GM10266 (cell line): ENCODE measurements at regions not wholly inside any gene's neighbourhood (a gene's known extent, or its start where the extent isn't known, plus 50 kb on each side); places are given as distances from the start of the nearest gene placed in this dataset.

Source experiments
- DNase-seq: peaks from one replicate; pipeline ENCODE4 v3.0.0; 2012; ENCODE audit errors: extremely low spot score
- TF ChIP-seq, protein P1 (sequence below): IDR thresholded peaks from 2 replicates; pipeline ENCODE4 v1.5.1; 2012; ENCODE audit warnings: mild to moderate bottlenecking, low read depth; ENCODE audit not compliant: control insufficient read depth, insufficient read depth; ENCODE audit errors: missing control alignments

GRCh38 chr3:124126436-124127023 lies 134.6 kb upstream of the ROPN1 start:
- no peak for DNase-seq
- TF ChIP-seq, protein P1, sequence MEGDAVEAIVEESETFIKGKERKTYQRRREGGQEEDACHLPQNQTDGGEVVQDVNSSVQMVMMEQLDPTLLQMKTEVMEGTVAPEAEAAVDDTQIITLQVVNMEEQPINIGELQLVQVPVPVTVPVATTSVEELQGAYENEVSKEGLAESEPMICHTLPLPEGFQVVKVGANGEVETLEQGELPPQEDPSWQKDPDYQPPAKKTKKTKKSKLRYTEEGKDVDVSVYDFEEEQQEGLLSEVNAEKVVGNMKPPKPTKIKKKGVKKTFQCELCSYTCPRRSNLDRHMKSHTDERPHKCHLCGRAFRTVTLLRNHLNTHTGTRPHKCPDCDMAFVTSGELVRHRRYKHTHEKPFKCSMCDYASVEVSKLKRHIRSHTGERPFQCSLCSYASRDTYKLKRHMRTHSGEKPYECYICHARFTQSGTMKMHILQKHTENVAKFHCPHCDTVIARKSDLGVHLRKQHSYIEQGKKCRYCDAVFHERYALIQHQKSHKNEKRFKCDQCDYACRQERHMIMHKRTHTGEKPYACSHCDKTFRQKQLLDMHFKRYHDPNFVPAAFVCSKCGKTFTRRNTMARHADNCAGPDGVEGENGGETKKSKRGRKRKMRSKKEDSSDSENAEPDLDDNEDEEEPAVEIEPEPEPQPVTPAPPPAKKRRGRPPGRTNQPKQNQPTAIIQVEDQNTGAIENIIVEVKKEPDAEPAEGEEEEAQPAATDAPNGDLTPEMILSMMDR: no peak

GRCh38 chr3:124131158-124131557 lies 139.2 kb upstream of the ROPN1 start:
- DNase-seq: no peak
- TF ChIP-seq, protein P1: no peak

GRCh38 chr3:124131580-124131979 lies 139.7 kb upstream of the ROPN1 start:
- TF ChIP-seq, protein P1: no peak
- DNase-seq: no peak

DNA sequence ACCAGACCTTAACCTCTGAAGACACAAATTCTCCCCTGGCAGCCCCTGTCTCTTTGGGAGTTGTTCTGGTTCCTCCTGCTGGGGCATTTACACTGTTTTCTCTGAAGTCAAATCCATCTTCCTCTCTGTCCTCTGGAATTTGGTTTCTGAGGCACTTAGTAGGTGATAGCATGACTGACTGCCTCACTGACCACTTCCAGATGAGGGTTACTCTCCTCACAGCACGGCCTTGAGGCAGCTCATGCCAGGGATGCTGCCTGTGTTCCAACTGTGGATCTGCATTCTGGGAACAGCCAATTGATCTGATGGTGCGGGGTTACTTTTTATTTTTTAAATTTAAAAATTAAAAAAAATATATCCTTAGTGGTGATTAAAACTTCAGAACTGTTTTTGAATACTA lies 140.9 kb upstream of the ROPN1 start:
- TF ChIP-seq, protein P1: no peak

GRCh38 chr3:124133366-124133940 lies 141.5 kb upstream of the ROPN1 start:
- DNase-seq: no peak
- TF ChIP-seq, protein P1: no peak

More for the DNA sequence above, 140.9 kb upstream of the ROPN1 start:
- no peak for DNase-seq

- no peak for DNase-seq
- TF ChIP-seq, protein P1: no peak
Observed at GRCh38 chr3:124137216-124137615, 145.3 kb upstream of the ROPN1 start.

- TF ChIP-seq, protein P1: no peak
- DNase-seq: no peak
Observed at GRCh38 chr3:124138148-124138547, 146.2 kb upstream of the ROPN1 start.
